ENCODE measurements at regions not wholly inside any gene's neighbourhood (a gene's known extent, or its start where the extent isn't known, plus 50 kb on each side); places are given as distances from the start of the nearest gene placed in this dataset.
"Not testable (repeated sequence)": the region's sequence is repeated elsewhere in the genome, so short reads cannot be mapped to it uniquely, and the experiment has no call there.

DNA sequence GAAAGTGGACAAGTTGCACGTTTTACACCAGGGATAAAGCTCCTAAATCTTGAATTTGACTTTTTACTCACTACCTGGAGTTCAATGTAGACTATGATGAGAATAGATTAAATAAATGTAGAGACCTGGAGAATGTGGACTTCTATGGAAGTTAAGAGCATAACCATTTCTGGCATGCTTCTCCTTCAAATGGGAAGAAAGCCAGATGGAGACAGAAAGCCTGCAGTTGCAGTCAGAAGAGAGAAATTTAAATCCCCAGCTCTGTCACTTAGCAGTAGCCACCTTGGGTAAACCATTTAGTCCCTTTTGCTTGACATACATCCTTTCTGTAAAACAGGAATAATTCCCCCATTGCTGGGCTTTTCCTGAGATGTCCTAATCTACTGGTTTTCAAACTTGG, 355.3 kb upstream of the AUTS2 start:
- H3K4me1 ChIP-seq (ENCODE audit: control insufficient read depth in 5 of 5, insufficient read depth in 5 of 5, low read length in 5 of 5) = peaks cover 0 to 8% (median 0%) of the 10 kb centered on the region in 5 donors
- H3K9ac ChIP-seq (ENCODE audit: low read length in 5 of 5) = no peak overlapping the region
- no peaks in the 10 kb centered on the region for H3K9me3 ChIP-seq (ENCODE audit: control insufficient read depth in 5 of 5, low read length in 5 of 5)
- no peaks in the 10 kb centered on the region for H3K27me3 ChIP-seq (ENCODE audit: control insufficient read depth in 5 of 5, insufficient read depth in 4 of 5, low read length in 5 of 5)
- no peak overlapping the region for H3K4me3 ChIP-seq (ENCODE audit: low read depth in 1 of 5, low read length in 5 of 5)
- H3K27ac ChIP-seq (ENCODE audit: low read depth, low read length) = no peak overlapping the region
- H3K36me3 ChIP-seq (ENCODE audit: control insufficient read depth in 5 of 5, insufficient read depth in 5 of 5, low read length in 5 of 5) = no peaks in the 10 kb centered on the region

- no peak overlapping the region for H3K27ac ChIP-seq (ENCODE audit: low read depth, low read length)
- H3K4me1 ChIP-seq (ENCODE audit: control insufficient read depth in 5 of 5, insufficient read depth in 5 of 5, low read length in 5 of 5) = peaks cover 0 to 8% (median 5%) of the 10 kb centered on the region in 5 donors
- H3K36me3 ChIP-seq (ENCODE audit: control insufficient read depth in 5 of 5, insufficient read depth in 5 of 5, low read length in 5 of 5) = no peaks in the 10 kb centered on the region
Measured at GRCh38 chr7:69244701-69245100, 353.6 kb upstream of the AUTS2 start.

GRCh38 chr7:69245646-69246045, 352.6 kb upstream of the AUTS2 start:
- Histone ChIP-seq H3K27ac (ENCODE audit: low read depth, low read length) (no peak overlapping the region), H3K4me1 (ENCODE audit: control insufficient read depth in 5 of 5, insufficient read depth in 5 of 5, low read length in 5 of 5) (peaks cover 0 to 8% (median 5%) of the 10 kb centered on the region in 5 donors), H3K4me3 (ENCODE audit: low read depth in 1 of 5, low read length in 5 of 5) (no peak overlapping the region), H3K36me3 (ENCODE audit: control insufficient read depth in 5 of 5, insufficient read depth in 5 of 5, low read length in 5 of 5) (no peaks in the 10 kb centered on the region), H3K9me3 (ENCODE audit: control insufficient read depth in 5 of 5, low read length in 5 of 5) (no peaks in the 10 kb centered on the region), H3K9ac (ENCODE audit: low read length in 5 of 5) (no peak overlapping the region), H3K27me3 (ENCODE audit: control insufficient read depth in 5 of 5, insufficient read depth in 4 of 5, low read length in 5 of 5) (no peaks in the 10 kb centered on the region)

More at GRCh38 chr7:69244701-69245100, 353.6 kb upstream of the AUTS2 start:
- no peaks in the 10 kb centered on the region for H3K9me3 ChIP-seq (ENCODE audit: control insufficient read depth in 5 of 5, low read length in 5 of 5)
- no peaks in the 10 kb centered on the region for H3K27me3 ChIP-seq (ENCODE audit: control insufficient read depth in 5 of 5, insufficient read depth in 4 of 5, low read length in 5 of 5)
- no peak overlapping the region for H3K4me3 ChIP-seq (ENCODE audit: low read depth in 1 of 5, low read length in 5 of 5)
- no peak overlapping the region for H3K9ac ChIP-seq (ENCODE audit: low read length in 5 of 5)

DNA sequence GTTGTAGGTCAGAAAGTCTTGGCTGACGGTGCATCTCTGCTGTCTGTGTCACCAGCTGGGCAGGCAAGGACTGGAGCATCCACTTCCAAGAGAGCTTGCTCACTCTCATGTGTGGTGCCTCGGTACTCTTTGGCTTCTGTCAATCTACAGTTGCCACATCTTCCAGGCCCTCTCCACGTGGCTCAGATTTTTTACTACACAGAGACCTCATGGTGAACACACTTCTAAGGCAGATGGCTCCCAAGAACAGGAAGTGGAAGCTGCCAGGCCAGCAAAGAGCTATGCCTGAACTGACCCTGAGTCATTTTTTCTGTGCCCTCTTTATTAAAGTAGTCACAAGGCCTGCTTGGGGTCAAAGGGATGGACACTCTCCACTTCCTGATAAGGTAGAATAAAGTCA, 351.5 kb upstream of the AUTS2 start:
- Histone ChIP-seq H3K36me3 (ENCODE audit: control insufficient read depth in 5 of 5, insufficient read depth in 5 of 5, low read length in 5 of 5) (no peaks in the 10 kb centered on the region), H3K4me3 (ENCODE audit: low read depth in 1 of 5, low read length in 5 of 5) (no peak overlapping the region), H3K27ac (ENCODE audit: low read depth, low read length) (no peak overlapping the region), H3K9me3 (ENCODE audit: control insufficient read depth in 5 of 5, low read length in 5 of 5) (peaks cover 0 to 8% (median 6%) of the 10 kb centered on the region in 5 donors), H3K27me3 (ENCODE audit: control insufficient read depth in 5 of 5, insufficient read depth in 4 of 5, low read length in 5 of 5) (no peaks in the 10 kb centered on the region), H3K4me1 (ENCODE audit: control insufficient read depth in 5 of 5, insufficient read depth in 5 of 5, low read length in 5 of 5) (peaks cover 0 to 8% (median 5%) of the 10 kb centered on the region in 5 donors), H3K9ac (ENCODE audit: low read length in 5 of 5) (no peak overlapping the region)

DNA sequence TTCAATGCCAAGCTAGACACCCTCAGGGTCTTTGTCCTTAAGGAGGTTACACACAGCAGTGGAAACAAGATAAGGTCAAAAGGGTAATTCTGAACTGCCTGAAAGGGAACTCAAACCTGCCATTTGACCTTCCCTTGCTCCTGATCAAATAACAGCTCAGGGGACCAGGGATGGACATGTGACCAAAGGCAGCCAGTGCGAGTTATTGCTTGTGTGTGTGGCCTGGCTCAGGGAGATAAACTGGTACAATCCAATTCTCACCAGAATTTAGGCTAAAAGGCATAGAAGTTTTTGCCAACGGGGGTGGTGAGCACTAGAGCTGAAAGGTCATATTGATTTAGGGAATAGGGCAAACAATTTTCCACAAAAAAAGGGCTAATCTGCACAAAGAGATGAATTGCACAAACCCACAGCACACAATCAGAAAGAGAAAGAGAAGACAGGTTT, 349.9 kb upstream of the AUTS2 start:
- not testable (repeated sequence) for H3K4me1 ChIP-seq (ENCODE audit: control insufficient read depth in 5 of 5, insufficient read depth in 5 of 5, low read length in 5 of 5); H3K27me3 ChIP-seq (ENCODE audit: control insufficient read depth in 5 of 5, insufficient read depth in 4 of 5, low read length in 5 of 5); H3K36me3 ChIP-seq (ENCODE audit: control insufficient read depth in 5 of 5, insufficient read depth in 5 of 5, low read length in 5 of 5); H3K9ac ChIP-seq (ENCODE audit: low read length in 5 of 5); H3K27ac ChIP-seq (ENCODE audit: low read depth, low read length); H3K4me3 ChIP-seq (ENCODE audit: low read depth in 1 of 5, low read length in 5 of 5); H3K9me3 ChIP-seq (ENCODE audit: control insufficient read depth in 5 of 5, low read length in 5 of 5)

DNA sequence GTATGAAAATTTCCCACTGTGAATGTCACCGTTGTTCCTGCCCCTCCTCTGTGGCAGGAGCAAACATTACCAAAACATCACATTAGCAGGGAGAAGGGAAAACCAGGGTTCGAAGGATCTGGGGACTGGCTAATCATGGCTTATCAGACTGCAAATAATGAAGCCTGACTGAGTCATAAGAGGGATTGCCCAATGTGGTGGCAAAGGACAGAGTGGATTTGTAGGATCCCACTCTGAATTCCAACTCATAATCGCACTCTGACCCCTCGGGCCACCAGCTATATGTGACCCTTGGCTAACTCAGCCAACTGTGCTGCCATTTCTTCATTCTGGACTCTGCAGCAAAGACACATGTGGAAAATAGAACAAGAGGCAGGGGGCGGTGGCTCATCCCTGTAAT, 347.3 kb upstream of the AUTS2 start:
- Histone ChIP-seq H3K4me1 (ENCODE audit: control insufficient read depth in 5 of 5, insufficient read depth in 5 of 5, low read length in 5 of 5) (peaks cover 0 to 6% (median 1%) of the 10 kb centered on the region in 5 donors), H3K9ac (ENCODE audit: low read length in 5 of 5) (no peak overlapping the region), H3K27ac (ENCODE audit: low read depth, low read length) (no peak overlapping the region), H3K36me3 (ENCODE audit: control insufficient read depth in 5 of 5, insufficient read depth in 5 of 5, low read length in 5 of 5) (no peaks in the 10 kb centered on the region), H3K4me3 (ENCODE audit: low read depth in 1 of 5, low read length in 5 of 5) (no peak overlapping the region), H3K9me3 (ENCODE audit: control insufficient read depth in 5 of 5, low read length in 5 of 5) (peaks cover 0 to 8% (median 6%) of the 10 kb centered on the region in 5 donors), H3K27me3 (ENCODE audit: control insufficient read depth in 5 of 5, insufficient read depth in 4 of 5, low read length in 5 of 5) (no peaks in the 10 kb centered on the region)

DNA sequence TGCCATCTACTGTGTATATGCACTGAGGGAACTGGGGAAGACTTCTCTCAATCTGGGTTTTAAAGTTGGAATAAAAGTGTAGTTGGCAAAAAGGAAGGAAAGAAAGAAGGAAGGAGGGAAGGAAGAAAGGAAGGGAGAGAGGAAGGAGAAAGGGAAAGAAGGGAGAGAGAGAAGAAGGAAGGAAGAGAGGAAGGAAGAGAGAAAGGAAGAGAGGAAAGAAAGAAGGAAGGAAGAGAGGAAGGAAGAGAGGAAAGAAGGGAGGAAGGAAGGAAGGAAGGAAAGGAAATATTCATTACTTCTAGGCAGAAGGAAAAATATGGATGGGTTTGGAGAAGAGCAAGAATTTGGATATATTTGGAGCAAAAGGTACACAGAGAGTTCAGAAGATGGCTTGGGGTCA, 343.6 kb upstream of the AUTS2 start:
- peaks cover 0 to 5% (median 0%) of the 10 kb centered on the region in 5 donors for H3K4me1 ChIP-seq (ENCODE audit: control insufficient read depth in 5 of 5, insufficient read depth in 5 of 5, low read length in 5 of 5)
- H3K4me3 ChIP-seq (ENCODE audit: low read depth in 1 of 5, low read length in 5 of 5) = no peak overlapping the region
- no peak overlapping the region for H3K9ac ChIP-seq (ENCODE audit: low read length in 5 of 5)
- no peaks in the 10 kb centered on the region for H3K36me3 ChIP-seq (ENCODE audit: control insufficient read depth in 5 of 5, insufficient read depth in 5 of 5, low read length in 5 of 5)
- no peaks in the 10 kb centered on the region for H3K27me3 ChIP-seq (ENCODE audit: control insufficient read depth in 5 of 5, insufficient read depth in 4 of 5, low read length in 5 of 5)
- peaks cover 0 to 8% (median 6%) of the 10 kb centered on the region in 5 donors for H3K9me3 ChIP-seq (ENCODE audit: control insufficient read depth in 5 of 5, low read length in 5 of 5)
- no peak overlapping the region for H3K27ac ChIP-seq (ENCODE audit: low read depth, low read length)

DNA sequence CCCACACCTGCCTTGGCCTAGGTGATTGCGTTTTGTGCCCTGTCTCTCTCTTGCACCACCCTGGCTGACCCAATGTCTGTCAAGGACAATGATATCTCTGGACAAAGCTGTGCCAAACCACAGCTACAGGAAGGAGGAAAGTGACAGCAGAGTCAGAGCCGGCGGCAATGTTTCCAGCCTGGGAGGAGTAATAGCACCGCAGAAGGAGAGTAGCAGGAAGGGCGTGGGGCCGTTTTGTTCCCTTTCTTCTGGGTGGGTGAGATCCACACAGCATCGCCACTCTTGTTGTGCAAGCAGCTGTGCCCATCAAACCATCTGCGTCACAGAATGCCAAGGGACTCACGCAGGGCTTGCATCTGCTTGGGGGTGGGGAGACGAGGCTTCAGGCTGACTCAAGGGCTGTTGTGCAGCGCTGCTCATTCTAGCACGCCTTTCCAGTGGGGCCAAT, 341.6 kb upstream of the AUTS2 start:
- Histone ChIP-seq H3K9me3 (ENCODE audit: control insufficient read depth in 5 of 5, low read length in 5 of 5) (peaks cover 0 to 1% (median under 1%) of the 10 kb centered on the region in 5 donors), H3K9ac (ENCODE audit: low read length in 5 of 5) (no peak overlapping the region)

DNA sequence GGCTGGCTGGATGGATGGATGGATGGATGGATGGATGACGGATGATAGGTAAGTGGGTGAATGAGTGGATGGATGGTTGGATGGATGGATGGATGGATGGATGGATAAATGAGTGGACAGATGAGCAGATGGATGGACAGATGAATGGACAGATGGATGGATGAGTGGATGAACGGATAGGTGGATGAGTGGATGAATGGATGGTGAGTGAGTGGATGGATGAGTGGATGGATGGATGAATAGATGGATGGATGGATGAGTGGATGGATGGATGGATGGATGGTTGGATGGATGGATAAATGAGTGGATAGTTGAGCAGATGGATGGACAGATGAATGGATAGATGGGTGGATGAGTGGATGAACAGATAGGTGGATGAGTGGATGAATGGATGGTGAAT, 340.7 kb upstream of the AUTS2 start:
- H3K36me3 ChIP-seq (ENCODE audit: control insufficient read depth in 5 of 5, insufficient read depth in 5 of 5, low read length in 5 of 5) = no peaks in the 10 kb centered on the region
- peaks cover 0 to 5% (median 0%) of the 10 kb centered on the region in 5 donors for H3K4me1 ChIP-seq (ENCODE audit: control insufficient read depth in 5 of 5, insufficient read depth in 5 of 5, low read length in 5 of 5)
- no peak overlapping the region for H3K27ac ChIP-seq (ENCODE audit: low read depth, low read length)
- H3K9me3 ChIP-seq (ENCODE audit: control insufficient read depth in 5 of 5, low read length in 5 of 5) = no peaks in the 10 kb centered on the region
- no peaks in the 10 kb centered on the region for H3K27me3 ChIP-seq (ENCODE audit: control insufficient read depth in 5 of 5, insufficient read depth in 4 of 5, low read length in 5 of 5)
- H3K9ac ChIP-seq (ENCODE audit: low read length in 5 of 5) = no peak overlapping the region
- no peak overlapping the region for H3K4me3 ChIP-seq (ENCODE audit: low read depth in 1 of 5, low read length in 5 of 5)

More for the DNA sequence above, 341.6 kb upstream of the AUTS2 start:
- Histone ChIP-seq H3K4me3 (ENCODE audit: low read depth in 1 of 5, low read length in 5 of 5) (no peak overlapping the region), H3K4me1 (ENCODE audit: control insufficient read depth in 5 of 5, insufficient read depth in 5 of 5, low read length in 5 of 5) (peaks cover 0 to 5% (median 0%) of the 10 kb centered on the region in 5 donors), H3K27me3 (ENCODE audit: control insufficient read depth in 5 of 5, insufficient read depth in 4 of 5, low read length in 5 of 5) (no peaks in the 10 kb centered on the region), H3K36me3 (ENCODE audit: control insufficient read depth in 5 of 5, insufficient read depth in 5 of 5, low read length in 5 of 5) (no peaks in the 10 kb centered on the region), H3K27ac (ENCODE audit: low read depth, low read length) (no peak overlapping the region)

- no peak overlapping the region for H3K27ac ChIP-seq (ENCODE audit: low read depth, low read length)
- H3K27me3 ChIP-seq (ENCODE audit: control insufficient read depth in 5 of 5, insufficient read depth in 4 of 5, low read length in 5 of 5) = no peaks in the 10 kb centered on the region
- peaks cover 0 to 5% (median 0%) of the 10 kb centered on the region in 5 donors for H3K4me1 ChIP-seq (ENCODE audit: control insufficient read depth in 5 of 5, insufficient read depth in 5 of 5, low read length in 5 of 5)
- no peak overlapping the region for H3K4me3 ChIP-seq (ENCODE audit: low read depth in 1 of 5, low read length in 5 of 5)
- no peaks in the 10 kb centered on the region for H3K36me3 ChIP-seq (ENCODE audit: control insufficient read depth in 5 of 5, insufficient read depth in 5 of 5, low read length in 5 of 5)
- no peak overlapping the region for H3K9ac ChIP-seq (ENCODE audit: low read length in 5 of 5)
- no peaks in the 10 kb centered on the region for H3K9me3 ChIP-seq (ENCODE audit: control insufficient read depth in 5 of 5, low read length in 5 of 5)
Measured at GRCh38 chr7:69259445-69259844, 338.8 kb upstream of the AUTS2 start.
